HFF-Myc (cell line): ENCODE measurements at regions not wholly inside any gene's neighbourhood (a gene's known extent, or its start where the extent isn't known, plus 50 kb on each side); places are given as distances from the start of the nearest gene placed in this dataset.
"Not testable (repeated sequence)": the region's sequence is repeated elsewhere in the genome, so short reads cannot be mapped to it uniquely, and the experiment has no call there.

Experiments
- DNase-seq: peaks from one replicate; pipeline ENCODE4 v3.0.0-alpha.2; 2011; ENCODE audit warnings: low read depth; ENCODE audit errors: extremely low read depth
- H3K4me3 ChIP-seq: replicated peaks from 2 replicates; pipeline ENCODE4 v1.5.1; 2011; ENCODE audit warnings: low read depth, mild to moderate bottlenecking, control low read depth, low read length
- CTCF ChIP-seq: IDR thresholded peaks from 2 replicates; pipeline ENCODE4 v1.5.1; 2012; ENCODE audit warnings: mild to moderate bottlenecking, low read depth, low read length, control low read depth; ENCODE audit errors: missing control alignments

- TF ChIP-seq CTCF = no peak
- H3K4me3 ChIP-seq = no peak overlapping the region
- DNase-seq = no peak
Measured at GRCh38 chr7:91427051-91427450, 162.8 kb downstream of the FZD1 start.

GRCh38 chr7:91431601-91432000, 167.4 kb downstream of the FZD1 start:
- TF ChIP-seq CTCF = no peak
- H3K4me3 ChIP-seq = no peak overlapping the region
- DNase-seq = no peak

- no peak overlapping the region for H3K4me3 ChIP-seq
- TF ChIP-seq CTCF = no peak
- DNase-seq = no peak
Measured at GRCh38 chr7:91434836-91435235, 170.6 kb downstream of the FZD1 start.

- DNase-seq = no peak
- TF ChIP-seq CTCF = no peak
- H3K4me3 ChIP-seq = no peak overlapping the region
Measured at GRCh38 chr7:91435381-91436059, 171.3 kb downstream of the FZD1 start.

- no peak for DNase-seq
- TF ChIP-seq CTCF = no peak
- no peak overlapping the region for H3K4me3 ChIP-seq
Measured at GRCh38 chr7:91436655-91437054, 172.4 kb downstream of the FZD1 start.

- DNase-seq, H3K4me3 ChIP-seq: not testable (repeated sequence)
Measured at GRCh38 chr7:91440198-91440597, 176.0 kb downstream of the FZD1 start.

- no peak overlapping the region for H3K4me3 ChIP-seq
- DNase-seq = no peak
- no peak for TF ChIP-seq CTCF
Measured at GRCh38 chr7:91443862-91444261, 179.6 kb downstream of the FZD1 start.
